ENCODE measurements at regions not wholly inside any gene's neighbourhood (a gene's known extent, or its start where the extent isn't known, plus 50 kb on each side); places are given as distances from the start of the nearest gene placed in this dataset.

DNA sequence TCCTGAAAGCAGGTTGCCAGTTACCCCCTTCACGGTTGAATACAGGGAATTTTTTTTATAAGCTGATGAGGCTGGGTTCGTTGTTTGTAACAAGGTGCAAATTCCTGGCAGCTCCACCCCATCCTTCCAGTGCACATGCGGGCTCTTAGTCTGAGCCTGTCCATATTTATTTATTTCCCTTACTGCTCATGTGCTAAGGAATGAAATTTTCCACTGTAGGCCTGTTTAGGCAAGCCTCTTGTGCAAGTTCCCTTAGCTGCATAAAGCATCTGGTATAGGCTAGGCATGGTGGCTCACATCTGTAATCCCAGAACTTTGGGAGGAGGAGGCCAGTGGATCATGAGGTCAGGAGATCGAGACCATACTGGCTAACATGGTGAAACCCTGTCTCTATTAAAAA lies 560.9 kb upstream of the PCDH9 start:
- Mint-ChIP-seq H3K4me1 (no peaks in the 10 kb centered on the region), H3K4me3 (no peak overlapping the region), H3K27ac (no peak overlapping the region), H3K27me3 (ENCODE audit: low read depth in 2 of 2) (no peaks in the 10 kb centered on the region), H3K9me3 (peaks cover 8 to 9% of the 10 kb centered on the region in 2 donors), H3K36me3 (peaks cover 5% of the 10 kb centered on the region)
- no peak overlapping the region for H3K4me3 ChIP-seq (ENCODE audit: low read length)
- TF ChIP-seq, protein P1, sequence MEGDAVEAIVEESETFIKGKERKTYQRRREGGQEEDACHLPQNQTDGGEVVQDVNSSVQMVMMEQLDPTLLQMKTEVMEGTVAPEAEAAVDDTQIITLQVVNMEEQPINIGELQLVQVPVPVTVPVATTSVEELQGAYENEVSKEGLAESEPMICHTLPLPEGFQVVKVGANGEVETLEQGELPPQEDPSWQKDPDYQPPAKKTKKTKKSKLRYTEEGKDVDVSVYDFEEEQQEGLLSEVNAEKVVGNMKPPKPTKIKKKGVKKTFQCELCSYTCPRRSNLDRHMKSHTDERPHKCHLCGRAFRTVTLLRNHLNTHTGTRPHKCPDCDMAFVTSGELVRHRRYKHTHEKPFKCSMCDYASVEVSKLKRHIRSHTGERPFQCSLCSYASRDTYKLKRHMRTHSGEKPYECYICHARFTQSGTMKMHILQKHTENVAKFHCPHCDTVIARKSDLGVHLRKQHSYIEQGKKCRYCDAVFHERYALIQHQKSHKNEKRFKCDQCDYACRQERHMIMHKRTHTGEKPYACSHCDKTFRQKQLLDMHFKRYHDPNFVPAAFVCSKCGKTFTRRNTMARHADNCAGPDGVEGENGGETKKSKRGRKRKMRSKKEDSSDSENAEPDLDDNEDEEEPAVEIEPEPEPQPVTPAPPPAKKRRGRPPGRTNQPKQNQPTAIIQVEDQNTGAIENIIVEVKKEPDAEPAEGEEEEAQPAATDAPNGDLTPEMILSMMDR (IDR thresholded peaks at IDR 0.05): no peak
- no peaks in the 10 kb centered on the region for H3K9me3 ChIP-seq (ENCODE audit: control insufficient read depth, insufficient read depth, low read length)
- no peak overlapping the region for H3K27ac ChIP-seq (ENCODE audit: low read length)
- DNase-seq (no peak), ATAC-seq (no peak)
- no peaks in the 10 kb centered on the region for H3K36me3 ChIP-seq (ENCODE audit: control insufficient read depth, insufficient read depth, low read length)
- no peaks in the 10 kb centered on the region for H3K4me1 ChIP-seq (ENCODE audit: control insufficient read depth, insufficient read depth, low read length)
- no peaks in the 10 kb centered on the region for H3K27me3 ChIP-seq (ENCODE audit: control insufficient read depth, insufficient read depth, low read length)
- 81% methylated on average over 3 of the region's 4 CpGs for WGBS (ENCODE audit: insufficient coverage)
- intact Hi-C loops (cut with micrococcal nuclease): no loop called here

DNA sequence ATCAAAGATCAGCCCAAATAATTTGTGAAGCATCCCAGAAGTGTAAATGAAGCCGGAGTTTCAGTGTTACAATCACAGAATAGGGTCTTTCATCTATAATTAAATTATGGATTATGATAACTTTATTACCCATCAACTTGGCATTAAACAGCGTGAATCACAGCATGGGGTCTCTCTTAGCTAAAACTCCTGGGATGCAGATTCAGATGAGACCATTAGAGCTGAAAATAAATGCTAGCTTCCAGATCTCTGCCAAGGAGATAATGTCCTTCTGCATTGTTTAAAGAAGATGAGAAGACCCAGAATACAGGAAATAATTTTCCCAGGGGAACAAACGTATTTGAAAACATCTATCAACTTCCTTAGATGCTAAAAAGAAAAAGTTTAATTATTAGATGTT lies 546.0 kb upstream of the PCDH9 start:
- intact Hi-C loops (cut with micrococcal nuclease): no loop called here
- no peaks in the 10 kb centered on the region for H3K4me1 ChIP-seq (ENCODE audit: control insufficient read depth, insufficient read depth, low read length)
- no peak overlapping the region for H3K27ac ChIP-seq (ENCODE audit: low read length)
- Mint-ChIP-seq H3K4me3 (no peak overlapping the region), H3K36me3 (no peaks in the 10 kb centered on the region), H3K27me3 (ENCODE audit: low read depth in 2 of 2) (no peaks in the 10 kb centered on the region), H3K9me3 (peaks cover 6 to 11% of the 10 kb centered on the region in 2 donors), H3K27ac (no peak overlapping the region), H3K4me1 (no peaks in the 10 kb centered on the region)
- ATAC-seq (no peak), DNase-seq (no peak)
- H3K36me3 ChIP-seq (ENCODE audit: control insufficient read depth, insufficient read depth, low read length): no peaks in the 10 kb centered on the region
- no peaks in the 10 kb centered on the region for H3K27me3 ChIP-seq (ENCODE audit: control insufficient read depth, insufficient read depth, low read length)
- WGBS (ENCODE audit: insufficient coverage): no CpG with 5 or more reads among the region's 3 CpGs
- TF ChIP-seq, protein P1 (IDR thresholded peaks at IDR 0.05): no peak
- H3K4me3 ChIP-seq (ENCODE audit: low read length): no peak overlapping the region
- H3K9me3 ChIP-seq (ENCODE audit: control insufficient read depth, insufficient read depth, low read length): no peaks in the 10 kb centered on the region

DNA sequence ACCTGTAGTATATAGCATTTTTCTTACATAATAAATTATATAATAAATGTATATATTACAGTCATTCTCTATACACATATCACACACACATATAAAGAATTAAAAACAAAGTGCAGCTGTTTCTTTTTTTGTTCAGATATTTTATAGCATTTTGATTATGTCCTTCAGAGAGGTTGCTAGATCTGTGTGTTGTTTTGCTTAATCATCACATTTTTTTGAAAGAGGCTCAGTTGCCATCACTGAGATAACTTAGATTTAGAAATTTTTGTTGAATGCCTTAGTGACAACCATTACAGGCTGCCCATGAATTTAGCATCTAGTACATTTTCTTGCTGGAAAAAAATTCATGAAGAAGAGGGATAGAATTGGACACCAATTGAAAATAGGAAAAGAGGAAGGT lies 545.2 kb upstream of the PCDH9 start:
- no peak overlapping the region for H3K4me3 Mint-ChIP-seq
- ATAC-seq (no peak), DNase-seq (no peak)
- no peaks in the 10 kb centered on the region for H3K36me3 Mint-ChIP-seq
- no peak overlapping the region for H3K4me3 ChIP-seq (ENCODE audit: low read length)
- no peak overlapping the region for H3K27ac Mint-ChIP-seq
- H3K9me3 ChIP-seq (ENCODE audit: control insufficient read depth, insufficient read depth, low read length): no peaks in the 10 kb centered on the region
- no peaks in the 10 kb centered on the region for H3K4me1 ChIP-seq (ENCODE audit: control insufficient read depth, insufficient read depth, low read length)
- H3K27me3 ChIP-seq (ENCODE audit: control insufficient read depth, insufficient read depth, low read length): no peaks in the 10 kb centered on the region
- intact Hi-C loops (cut with micrococcal nuclease): no loop called here
- H3K36me3 ChIP-seq (ENCODE audit: control insufficient read depth, insufficient read depth, low read length): no peaks in the 10 kb centered on the region
- no peaks in the 10 kb centered on the region for H3K27me3 Mint-ChIP-seq (ENCODE audit: low read depth in 2 of 2)
- TF ChIP-seq, protein P1 (IDR thresholded peaks at IDR 0.05): no peak
- H3K4me1 Mint-ChIP-seq: no peaks in the 10 kb centered on the region
- no peak overlapping the region for H3K27ac ChIP-seq (ENCODE audit: low read length)
- H3K9me3 Mint-ChIP-seq: peaks cover 6 to 11% of the 10 kb centered on the region in 2 donors

DNA sequence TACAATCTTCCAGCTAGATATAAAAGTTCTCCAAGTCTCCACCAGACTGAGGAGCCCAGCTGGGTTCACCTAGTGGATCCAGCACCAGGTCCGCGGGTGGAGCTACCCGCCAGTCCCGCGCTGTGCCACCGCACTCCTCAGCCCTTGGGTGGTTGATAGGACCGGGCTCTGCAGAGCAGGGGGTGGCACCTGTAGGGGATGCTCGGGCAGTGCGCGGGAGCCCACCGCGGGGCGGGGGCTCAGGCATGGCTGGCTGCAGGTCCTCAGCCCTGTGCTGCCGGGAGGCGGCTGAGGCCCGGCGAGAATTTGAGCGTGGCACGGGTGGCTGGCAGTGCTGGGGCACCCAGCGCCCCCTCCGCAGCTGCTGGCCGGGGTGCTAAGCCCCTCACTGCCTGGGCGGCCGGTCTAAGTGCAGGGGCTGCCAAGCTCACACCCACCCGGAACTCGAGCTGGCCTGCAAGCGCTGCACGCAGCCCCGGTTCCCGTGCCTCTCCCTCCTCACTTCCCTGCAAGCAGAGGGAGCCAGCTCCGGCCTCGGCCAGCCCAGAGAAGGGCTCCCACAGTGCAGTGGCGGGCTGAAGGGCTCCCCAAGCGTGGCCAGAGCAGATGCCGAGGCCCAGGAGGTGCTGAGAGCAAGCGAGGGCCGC lies 542.8 kb upstream of the PCDH9 start:
- H3K9me3 ChIP-seq (ENCODE audit: control insufficient read depth, insufficient read depth, low read length): peaks cover 9% of the 10 kb centered on the region
- Mint-ChIP-seq H3K4me1 (no peaks in the 10 kb centered on the region), H3K27ac (no peak overlapping the region), H3K4me3 (no peak overlapping the region), H3K9me3 (peaks cover 8 to 12% of the 10 kb centered on the region in 2 donors), H3K27me3 (ENCODE audit: low read depth in 2 of 2) (no peaks in the 10 kb centered on the region), H3K36me3 (no peaks in the 10 kb centered on the region)
- intact Hi-C loops (cut with micrococcal nuclease): no loop called here
- no peak overlapping the region for H3K4me3 ChIP-seq (ENCODE audit: low read length)
- no peak for DNase-seq
- no peaks in the 10 kb centered on the region for H3K36me3 ChIP-seq (ENCODE audit: control insufficient read depth, insufficient read depth, low read length)
- H3K4me1 ChIP-seq (ENCODE audit: control insufficient read depth, insufficient read depth, low read length): no peaks in the 10 kb centered on the region
- H3K27me3 ChIP-seq (ENCODE audit: control insufficient read depth, insufficient read depth, low read length): no peaks in the 10 kb centered on the region
- no peak overlapping the region for H3K27ac ChIP-seq (ENCODE audit: low read length)
- ATAC-seq: no peak
- TF ChIP-seq, protein P1 (IDR thresholded peaks at IDR 0.05): no peak
- 92% methylated on average over 37 of the region's 37 CpGs for WGBS (ENCODE audit: insufficient coverage)

Data from natural killer cell (primary cell).